LNCAP (cell line): ENCODE measurements at regions not wholly inside any gene's neighbourhood (a gene's known extent, or its start where the extent isn't known, plus 50 kb on each side); places are given as distances from the start of the nearest gene placed in this dataset.

Experiments
- TF ChIP-seq, protein P1 (sequence below): fragments of 450-650 bp; IDR thresholded peaks from 2 replicates; pipeline ENCODE4 v1.5.1; 2017; ENCODE audit warnings: mild to moderate bottlenecking

DNA sequence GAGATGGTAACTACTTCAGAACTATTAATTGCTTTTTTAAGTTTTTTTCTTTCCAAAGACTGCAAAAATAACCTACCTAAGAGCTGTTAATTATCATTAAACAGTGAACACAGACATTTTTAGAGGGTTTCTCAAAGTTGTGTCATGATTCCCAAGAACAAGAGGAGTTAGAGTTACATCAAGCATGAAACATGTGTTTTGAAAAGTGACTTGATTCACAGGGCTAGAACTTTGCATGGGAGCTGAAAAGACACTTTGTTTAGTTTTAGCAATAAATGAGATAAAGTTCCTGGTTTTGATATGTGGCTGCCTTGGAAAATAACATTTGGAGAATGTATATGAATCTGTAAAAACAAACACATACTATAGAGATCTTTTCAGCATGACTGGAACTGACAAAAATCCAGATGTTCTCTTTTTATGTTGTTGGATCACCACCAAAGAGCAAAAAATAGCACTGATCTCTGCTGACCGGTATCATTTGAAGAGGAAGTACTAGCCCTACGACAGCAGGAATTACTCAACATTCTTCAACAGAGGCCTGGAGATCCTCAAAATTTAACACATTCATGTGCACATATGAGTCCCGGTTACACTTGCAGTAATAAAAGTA lies 173.0 kb upstream of the PCDH18 start:
- TF ChIP-seq, protein P1, sequence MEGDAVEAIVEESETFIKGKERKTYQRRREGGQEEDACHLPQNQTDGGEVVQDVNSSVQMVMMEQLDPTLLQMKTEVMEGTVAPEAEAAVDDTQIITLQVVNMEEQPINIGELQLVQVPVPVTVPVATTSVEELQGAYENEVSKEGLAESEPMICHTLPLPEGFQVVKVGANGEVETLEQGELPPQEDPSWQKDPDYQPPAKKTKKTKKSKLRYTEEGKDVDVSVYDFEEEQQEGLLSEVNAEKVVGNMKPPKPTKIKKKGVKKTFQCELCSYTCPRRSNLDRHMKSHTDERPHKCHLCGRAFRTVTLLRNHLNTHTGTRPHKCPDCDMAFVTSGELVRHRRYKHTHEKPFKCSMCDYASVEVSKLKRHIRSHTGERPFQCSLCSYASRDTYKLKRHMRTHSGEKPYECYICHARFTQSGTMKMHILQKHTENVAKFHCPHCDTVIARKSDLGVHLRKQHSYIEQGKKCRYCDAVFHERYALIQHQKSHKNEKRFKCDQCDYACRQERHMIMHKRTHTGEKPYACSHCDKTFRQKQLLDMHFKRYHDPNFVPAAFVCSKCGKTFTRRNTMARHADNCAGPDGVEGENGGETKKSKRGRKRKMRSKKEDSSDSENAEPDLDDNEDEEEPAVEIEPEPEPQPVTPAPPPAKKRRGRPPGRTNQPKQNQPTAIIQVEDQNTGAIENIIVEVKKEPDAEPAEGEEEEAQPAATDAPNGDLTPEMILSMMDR: no peak

DNA sequence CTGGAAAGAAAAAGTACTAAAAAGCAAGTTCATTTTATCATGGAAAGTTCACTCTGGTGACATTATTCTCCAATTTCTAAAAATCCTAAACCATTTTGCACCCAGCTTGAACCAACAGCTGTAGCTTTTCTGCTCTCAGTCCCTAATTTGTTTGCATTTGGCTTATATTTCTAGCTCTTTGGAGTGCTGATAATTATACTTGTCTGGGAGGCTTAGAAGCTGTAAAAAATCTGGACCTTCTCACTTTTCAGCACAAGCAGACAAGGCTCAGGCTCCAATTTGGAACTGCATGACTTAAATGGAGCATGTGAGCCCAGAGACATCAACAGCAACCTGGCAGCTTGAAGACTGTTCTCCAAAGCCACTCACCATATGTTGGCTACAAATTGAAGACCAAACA lies 170.9 kb upstream of the PCDH18 start:
- TF ChIP-seq, protein P1: no peak

DNA sequence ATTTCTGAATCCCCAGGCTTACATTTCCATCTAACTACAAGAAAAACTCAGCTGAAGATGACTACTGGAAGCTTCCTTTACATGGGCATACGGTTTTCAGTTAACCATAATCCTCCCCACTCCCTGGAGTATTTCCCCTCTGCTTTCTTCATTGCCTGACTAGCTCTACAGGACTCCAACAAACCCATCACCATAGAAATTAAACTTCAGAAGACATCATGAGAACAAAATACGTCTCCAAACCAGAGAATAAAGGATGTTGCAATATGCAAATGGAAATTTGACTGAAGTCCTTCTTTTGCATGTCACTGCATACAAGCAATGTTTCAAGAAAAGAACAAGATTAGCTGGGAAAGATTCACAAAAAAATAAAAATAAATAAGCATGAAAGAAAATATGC lies 170.2 kb upstream of the PCDH18 start:
- TF ChIP-seq, protein P1: no peak

DNA sequence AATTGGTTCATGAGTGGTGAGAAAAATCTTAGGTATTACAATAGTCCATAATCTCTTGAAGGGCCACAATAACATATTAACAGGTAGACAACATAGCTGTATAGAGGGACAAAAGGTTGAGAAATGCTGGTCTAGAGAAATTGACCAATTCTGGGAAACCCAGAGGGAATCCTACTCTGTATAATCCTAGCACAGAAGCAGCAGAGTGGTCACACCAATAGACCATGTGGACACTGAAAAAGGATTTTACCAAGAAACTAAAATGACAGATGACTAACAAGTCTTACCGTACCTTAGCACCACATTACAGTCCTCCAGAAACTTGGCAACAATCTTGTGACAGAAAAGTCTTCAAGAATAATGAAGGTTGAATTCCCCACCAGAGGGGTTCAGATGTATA lies 169.1 kb upstream of the PCDH18 start:
- TF ChIP-seq, protein P1: no peak

DNA sequence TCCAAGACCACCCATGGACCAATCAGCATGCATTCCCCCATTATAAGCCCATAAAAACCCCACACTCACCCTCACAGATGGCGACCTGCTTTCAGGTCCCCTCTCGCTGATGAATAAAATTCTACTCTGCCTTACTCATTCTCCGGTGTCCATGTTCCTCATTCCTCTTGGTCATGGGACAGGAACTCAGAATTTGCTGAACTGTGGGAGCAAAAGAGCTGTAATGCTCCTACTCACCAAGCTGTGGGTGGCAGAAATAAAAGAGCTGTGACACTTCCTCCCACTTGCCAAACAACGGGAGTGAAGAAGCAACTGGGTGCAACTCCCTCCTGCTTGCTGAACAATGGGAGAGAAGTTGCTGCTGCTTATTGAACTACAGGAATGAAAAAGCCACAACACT lies 168.5 kb upstream of the PCDH18 start:
- TF ChIP-seq, protein P1: no peak

DNA sequence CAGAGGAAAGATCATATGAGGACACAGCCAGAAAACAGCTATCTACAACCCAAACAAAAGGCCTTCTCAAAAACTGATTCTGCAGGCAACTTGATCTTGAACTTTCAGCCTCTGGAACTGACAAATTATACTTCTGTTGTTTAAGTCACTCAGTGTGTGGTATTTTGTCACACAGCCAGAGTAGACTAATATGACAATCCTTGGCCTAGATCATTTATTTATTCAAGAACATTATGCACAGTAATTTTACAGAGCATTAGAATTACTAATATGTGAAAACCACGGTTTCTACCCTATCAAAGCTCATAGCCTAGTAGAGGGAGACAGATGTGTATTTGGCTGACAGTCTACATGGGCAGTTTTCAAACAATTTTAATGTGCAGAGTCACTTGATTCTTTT lies 167.8 kb upstream of the PCDH18 start:
- TF ChIP-seq, protein P1: no peak

DNA sequence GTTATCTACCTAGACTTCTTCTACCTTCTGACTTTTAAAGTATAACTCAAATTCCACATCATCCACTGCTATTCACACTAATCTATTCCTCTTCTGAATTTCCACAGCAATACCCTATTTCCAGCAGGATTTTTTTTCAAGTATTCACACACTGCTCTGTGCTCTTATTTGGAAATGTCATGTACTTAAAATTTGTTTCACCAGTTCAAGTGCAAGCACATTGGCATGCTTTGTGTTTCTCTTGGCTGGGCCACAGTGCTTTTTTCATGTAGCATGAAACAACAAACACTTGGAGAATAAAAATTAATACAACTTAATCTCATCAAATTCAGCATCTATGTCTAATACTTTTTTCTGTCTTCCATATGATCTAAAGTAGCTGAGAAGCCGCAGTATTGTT lies 161.8 kb upstream of the PCDH18 start:
- TF ChIP-seq, protein P1: no peak

DNA sequence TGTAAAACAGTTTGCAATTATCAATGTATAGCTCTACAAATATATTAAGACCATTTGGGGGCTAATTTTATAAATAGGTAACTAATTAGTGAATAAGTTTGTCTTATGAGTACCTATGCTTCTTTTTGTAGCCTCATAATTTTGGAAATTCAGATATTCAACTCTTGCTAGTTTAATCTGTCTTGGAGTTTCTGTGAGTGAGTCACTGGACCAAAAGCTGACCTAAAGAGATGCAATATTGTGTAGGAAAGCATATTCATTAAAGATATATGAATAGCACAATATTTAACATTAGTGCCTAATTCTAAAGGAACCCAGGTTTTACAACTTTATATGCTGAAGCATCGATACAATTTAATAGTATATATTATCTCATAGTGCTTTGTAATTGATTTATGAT lies 161.3 kb upstream of the PCDH18 start:
- TF ChIP-seq, protein P1: no peak
